ENCODE measurements at regions not wholly inside any gene's neighbourhood (a gene's known extent, or its start where the extent isn't known, plus 50 kb on each side); places are given as distances from the start of the nearest gene placed in this dataset.

DNA sequence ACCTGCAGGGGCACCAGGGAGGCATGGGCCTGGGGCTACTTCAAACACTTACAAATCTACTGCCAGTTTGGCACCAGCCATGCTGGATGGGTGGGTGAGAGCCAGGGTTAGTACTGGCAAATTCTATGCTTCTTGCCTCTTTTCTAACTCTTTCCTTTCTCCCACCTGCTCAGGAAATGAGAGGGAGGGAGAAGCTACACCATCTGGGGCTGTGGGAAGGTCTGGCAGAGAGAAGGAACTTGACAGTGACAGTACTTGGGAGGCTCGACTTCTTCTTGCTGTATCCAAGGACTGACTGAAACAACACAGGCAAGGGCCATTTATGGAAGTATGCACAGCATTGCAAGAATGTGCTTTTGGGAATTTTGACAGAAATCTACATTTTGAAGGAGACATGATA, 149.6 kb upstream of the DYRK2 start:
- no peak for TF ChIP-seq CTCF (IDR thresholded peaks at IDR 0.05)
- TF ChIP-seq EP300 (IDR thresholded peaks at IDR 0.05; ENCODE audit: low read depth): no peak

Data from transverse colon (tissue), 3 donors.